ENCODE measurements at regions not wholly inside any gene's neighbourhood (a gene's known extent, or its start where the extent isn't known, plus 50 kb on each side); places are given as distances from the start of the nearest gene placed in this dataset.
A peak's percentile ranks its signal among the peaks of the same experiment; 100 is the strongest.

GRCh38 chr4:123020285-123020684 lies 97.9 kb upstream of the NUDT6 start:
- Histone ChIP-seq H3K79me2 (ENCODE audit: insufficient read depth, low read length) (no peaks in the 10 kb centered on the region), H3K4me3 (replicated peaks in 1 of 3; ENCODE audit: low read depth in 2 of 3, low read length in 3 of 3) (no peak overlapping the region), H3K27me3 (ENCODE audit: control insufficient read depth in 2 of 2, insufficient read depth in 2 of 2, low read length in 2 of 2) (no peaks in the 10 kb centered on the region), H3K4me1 (ENCODE audit: control insufficient read depth in 1 of 2, insufficient read depth in 2 of 2, low read length in 2 of 2) (no peaks in the 10 kb centered on the region), H3K9ac (ENCODE audit: insufficient read depth, low read length, poor library complexity, severe bottlenecking) (no peak overlapping the region), H3K4me2 (replicated peaks; ENCODE audit: extremely low read depth, low read length, poor library complexity, severe bottlenecking) (no peak overlapping the region), H3K27ac (ENCODE audit: low read depth in 1 of 2, low read length in 2 of 2) (no peak overlapping the region), H3K36me3 (replicated peaks in 1 of 2; ENCODE audit: control insufficient read depth in 1 of 2, insufficient read depth in 2 of 2, low read length in 2 of 2) (no peaks in the 10 kb centered on the region), H4K20me1 (ENCODE audit: insufficient read depth, low read length) (no peaks in the 10 kb centered on the region), H2AFZ (ENCODE audit: insufficient read depth, low read depth, low read length, poor library complexity, severe bottlenecking) (no peak overlapping the region), H3K9me3 (replicated peaks in 1 of 2; ENCODE audit: control insufficient read depth in 1 of 2, insufficient read depth in 1 of 2, low read length in 2 of 2) (no peaks in the 10 kb centered on the region)
- DNase-seq = no peak
- no peak overlapping the region for H3K27ac Mint-ChIP-seq
- intact Hi-C loops (cut with micrococcal nuclease) = no loop called here
- no peaks in the 10 kb centered on the region for H3K27me3 Mint-ChIP-seq (ENCODE audit: low read depth in 3 of 3)
- H3K9me3 Mint-ChIP-seq = peaks cover 2 to 14% (median 5%) of the 10 kb centered on the region in 7 donors
- TF ChIP-seq CTCF (IDR thresholded peaks at IDR 0.05) = no peak
- peaks cover 1 to 14% of the 10 kb centered on the region in 2 donors for H3K36me3 Mint-ChIP-seq
- WGBS (ENCODE audit: insufficient coverage) = 100% methylated on average over 4 of the region's 11 CpGs
- no peak overlapping the region for H3K4me3 Mint-ChIP-seq
- no peaks in the 10 kb centered on the region for H3K4me1 Mint-ChIP-seq

GRCh38 chr4:123023647-123024046 lies 101.2 kb upstream of the NUDT6 start:
- Mint-ChIP-seq H3K4me1 (peaks cover 2% of the 10 kb centered on the region), H3K27ac (peak overlapping the region in 1 of 7 donors; percentile 52), H3K36me3 (peaks cover 11 to 18% of the 10 kb centered on the region in 2 donors), H3K27me3 (ENCODE audit: low read depth in 3 of 3) (no peaks in the 10 kb centered on the region), H3K4me3 (no peak overlapping the region), H3K9me3 (peaks cover 0 to 6% (median 0%) of the 10 kb centered on the region in 7 donors)
- Histone ChIP-seq H3K9me3 (replicated peaks in 1 of 2; ENCODE audit: control insufficient read depth in 1 of 2, insufficient read depth in 1 of 2, low read length in 2 of 2) (no peaks in the 10 kb centered on the region), H3K79me2 (ENCODE audit: insufficient read depth, low read length) (no peaks in the 10 kb centered on the region), H3K4me1 (ENCODE audit: control insufficient read depth in 1 of 2, insufficient read depth in 2 of 2, low read length in 2 of 2) (no peaks in the 10 kb centered on the region), H3K4me3 (replicated peaks in 1 of 3; ENCODE audit: low read depth in 2 of 3, low read length in 3 of 3) (no peak overlapping the region), H2AFZ (ENCODE audit: insufficient read depth, low read depth, low read length, poor library complexity, severe bottlenecking) (no peak overlapping the region), H4K20me1 (ENCODE audit: insufficient read depth, low read length) (no peaks in the 10 kb centered on the region), H3K4me2 (replicated peaks; ENCODE audit: extremely low read depth, low read length, poor library complexity, severe bottlenecking) (no peak overlapping the region), H3K9ac (ENCODE audit: insufficient read depth, low read length, poor library complexity, severe bottlenecking) (no peak overlapping the region), H3K27me3 (ENCODE audit: control insufficient read depth in 2 of 2, insufficient read depth in 2 of 2, low read length in 2 of 2) (no peaks in the 10 kb centered on the region), H3K27ac (ENCODE audit: low read depth in 1 of 2, low read length in 2 of 2) (no peak overlapping the region), H3K36me3 (replicated peaks in 1 of 2; ENCODE audit: control insufficient read depth in 1 of 2, insufficient read depth in 2 of 2, low read length in 2 of 2) (peaks cover 0 to 3% of the 10 kb centered on the region in 2 donors)
- WGBS (ENCODE audit: insufficient coverage) = 99% methylated on average over 13 of the region's 15 CpGs
- intact Hi-C loops (cut with micrococcal nuclease) = no loop called here
- no peak for DNase-seq
- no peak for TF ChIP-seq CTCF (IDR thresholded peaks at IDR 0.05)
